Mucosa of descending colon (tissue), 3 donors: ENCODE measurements at regions not wholly inside any gene's neighbourhood (a gene's known extent, or its start where the extent isn't known, plus 50 kb on each side); places are given as distances from the start of the nearest gene placed in this dataset.

Experiments
- ATAC-seq: fragments of 200-7000 bp; cut with Tn5 transposase; one replicate; pipeline ENCODE4 v1.9.1; 2020; ENCODE audit warnings: mild to moderate bottlenecking, moderate library complexity
- DNase-seq, 3 donors: peaks; one replicate each; pipeline ENCODE4 v3.0.0-alpha.2; 2020
- H3K36me3 ChIP-seq: fragments of 200-600 bp; one replicate; pipeline ENCODE4 v1.8.0; 2021; ENCODE audit warnings: low read depth, mild to moderate bottlenecking
- H3K4me1 ChIP-seq: fragments of 200-600 bp; one replicate; pipeline ENCODE4 v1.8.0; 2021; ENCODE audit warnings: low read depth, mild to moderate bottlenecking
- H3K4me3 ChIP-seq: fragments of 200-600 bp; one replicate; pipeline ENCODE4 v1.8.0; 2021; ENCODE audit warnings: mild to moderate bottlenecking
- H3K9me3 ChIP-seq: fragments of 200-600 bp; one replicate; pipeline ENCODE4 v1.8.0; 2021; ENCODE audit warnings: mild to moderate bottlenecking
- CTCF ChIP-seq: fragments of 200-600 bp; IDR thresholded peaks from one replicate; pipeline ENCODE4 v1.8.0; 2022; ENCODE audit warnings: antibody characterized with exemption, mild to moderate bottlenecking
- intact Hi-C, 2 donors: fragments of 100-400 bp; cut with DNase I in 1 of 2; cut with micrococcal nuclease in 1 of 2; formaldehyde crosslinking; loops; one replicate each; pipeline versions ENCODE4 v1.11.0 to v1.11.1; 2022; cut with DNase I, micrococcal nuclease
- donor health status: DM: no; HTN: no; CAD: no; lungs with moderate emphysema.
- donor health status: DM: no; HTN: no; CAD: no.
- donor health status: DM: no; HTN: yes; CAD: no.

GRCh38 chr13:50158385-50159165, 143.3 kb downstream of the KCNRG start:
- no peaks in the 10 kb centered on the region for H3K36me3 ChIP-seq
- intact Hi-C loops: no loop called here
- no peaks in the 10 kb centered on the region for H3K9me3 ChIP-seq
- ATAC-seq (no peak), DNase-seq (no peak)
- no peak for TF ChIP-seq CTCF
- no peak overlapping the region for H3K4me3 ChIP-seq
- no peaks in the 10 kb centered on the region for H3K4me1 ChIP-seq

GRCh38 chr13:50159607-50160006, 144.4 kb downstream of the KCNRG start:
- DNase-seq (no peak), ATAC-seq (no peak)
- H3K9me3 ChIP-seq: no peaks in the 10 kb centered on the region
- H3K36me3 ChIP-seq: no peaks in the 10 kb centered on the region
- no peak for TF ChIP-seq CTCF
- H3K4me1 ChIP-seq: no peaks in the 10 kb centered on the region
- intact Hi-C loops: no loop called here
- H3K4me3 ChIP-seq: no peak overlapping the region

GRCh38 chr13:50161052-50161451, 145.8 kb downstream of the KCNRG start:
- TF ChIP-seq CTCF: no peak
- intact Hi-C loops: no loop called here
- ATAC-seq (no peak), DNase-seq (no peak)
- H3K4me1 ChIP-seq: no peaks in the 10 kb centered on the region
- H3K36me3 ChIP-seq: no peaks in the 10 kb centered on the region
- H3K9me3 ChIP-seq: no peaks in the 10 kb centered on the region
- no peak overlapping the region for H3K4me3 ChIP-seq

DNA sequence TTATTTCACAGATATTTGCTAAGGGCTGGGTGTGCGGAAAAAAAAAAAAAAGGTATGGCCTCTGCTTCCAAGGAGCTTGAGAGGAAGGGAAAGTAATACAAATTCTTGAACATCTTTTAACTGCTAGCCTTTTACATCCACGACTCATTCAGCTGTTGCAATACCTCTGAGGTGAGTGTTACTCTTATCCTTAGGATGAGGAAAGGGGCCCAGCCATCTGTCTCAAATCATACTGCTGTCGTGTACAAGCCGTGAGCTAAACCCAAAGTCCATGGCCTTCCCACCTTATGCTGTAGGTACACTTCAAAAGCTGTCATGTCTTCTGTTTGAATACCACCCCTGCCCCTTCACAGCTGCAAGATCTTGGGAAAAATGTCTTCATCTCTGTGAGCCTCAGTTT, 146.8 kb downstream of the KCNRG start:
- intact Hi-C loops: no loop called here
- no peak for DNase-seq
- no peaks in the 10 kb centered on the region for H3K36me3 ChIP-seq

GRCh38 chr13:50162567-50162966, 147.3 kb downstream of the KCNRG start:
- Histone ChIP-seq H3K9me3 (no peaks in the 10 kb centered on the region), H3K4me3 (no peak overlapping the region), H3K36me3 (no peaks in the 10 kb centered on the region), H3K4me1 (no peaks in the 10 kb centered on the region)
- intact Hi-C loops: no loop called here
- no peak for DNase-seq
- no peak for ATAC-seq
- no peak for TF ChIP-seq CTCF

More for the DNA sequence above, 146.8 kb downstream of the KCNRG start:
- Histone ChIP-seq H3K4me3 (no peak overlapping the region), H3K4me1 (no peaks in the 10 kb centered on the region), H3K9me3 (no peaks in the 10 kb centered on the region)
- no peak for ATAC-seq
- no peak for TF ChIP-seq CTCF
